NT2/D1 (cell line): ENCODE measurements at regions not wholly inside any gene's neighbourhood (a gene's known extent, or its start where the extent isn't known, plus 50 kb on each side); places are given as distances from the start of the nearest gene placed in this dataset.
"Not testable (repeated sequence)": the region's sequence is repeated elsewhere in the genome, so short reads cannot be mapped to it uniquely, and the experiment has no call there.

Experiments
- DNase-seq: peaks from one replicate; pipeline ENCODE4 v3.0.0-alpha.2; 2011; ENCODE audit warnings: low read depth, low spot score
- H3K27me3 ChIP-seq: 2 replicates; pipeline ENCODE4 v1.6.0; 2011; ENCODE audit warnings: mild to moderate bottlenecking; ENCODE audit not compliant: insufficient read length, insufficient read depth
- H3K36me3 ChIP-seq: 2 replicates; pipeline ENCODE4 v1.6.1; 2011; ENCODE audit warnings: mild to moderate bottlenecking, low read length, mixed read lengths; ENCODE audit not compliant: insufficient read depth, insufficient read length
- H3K4me1 ChIP-seq: 2 replicates; pipeline ENCODE4 v1.5.1; 2011; ENCODE audit not compliant: insufficient read depth, insufficient read length
- H3K4me3 ChIP-seq: 2 replicates; pipeline ENCODE4 v1.5.1; 2011; ENCODE audit warnings: low read depth; ENCODE audit not compliant: insufficient read length
- H3K9ac ChIP-seq: 2 replicates; pipeline ENCODE4 v1.6.0; 2011; ENCODE audit warnings: low read depth; ENCODE audit not compliant: insufficient read length
- H3K9me3 ChIP-seq: 2 replicates; pipeline ENCODE4 v1.5.1; 2011; ENCODE audit warnings: mild to moderate bottlenecking, low read length; ENCODE audit not compliant: insufficient read depth
- SUZ12 ChIP-seq: IDR thresholded peaks from 2 replicates; pipeline ENCODE4 v1.6.1; 2011; ENCODE audit not compliant: insufficient read length, insufficient read depth; ENCODE audit errors: extremely low read depth
- YY1 ChIP-seq: IDR thresholded peaks from 2 replicates; pipeline ENCODE4 v1.6.1; 2011; ENCODE audit not compliant: insufficient read length, insufficient read depth
- ZNF274 ChIP-seq: IDR thresholded peaks from 2 replicates; pipeline ENCODE4 v1.6.1; 2011; ENCODE audit warnings: mild to moderate bottlenecking, low read depth, low read length

DNA sequence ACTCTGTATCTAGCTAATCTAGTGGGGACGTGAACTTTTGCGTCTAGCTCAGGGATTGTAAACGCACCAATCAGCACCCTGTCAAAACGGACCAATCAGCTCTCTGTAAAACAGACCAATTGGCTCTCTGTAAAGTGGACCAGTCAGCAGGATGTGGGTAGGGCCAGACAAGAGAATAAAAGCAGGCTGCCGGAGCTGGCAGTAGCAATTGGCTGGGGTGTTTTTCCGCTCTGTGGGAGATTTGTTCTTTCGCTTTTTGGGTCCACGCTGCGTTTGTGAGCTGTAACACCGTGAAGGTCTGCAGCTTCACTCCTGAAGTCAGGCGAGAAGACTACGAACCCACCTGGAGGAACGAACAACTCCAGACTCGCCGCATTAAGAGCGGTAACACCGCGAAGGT is 76.5 kb downstream of the SPRING1 start:
- no peaks in the 10 kb centered on the region for H3K9me3 ChIP-seq
- no peak for TF ChIP-seq SUZ12
- TF ChIP-seq YY1, result no peak
- TF ChIP-seq ZNF274, result no peak
- no peak overlapping the region for H3K9ac ChIP-seq
- H3K4me3 ChIP-seq, result no peak overlapping the region
- peaks cover 7% of the 10 kb centered on the region for H3K27me3 ChIP-seq
- peaks cover 7% of the 10 kb centered on the region for H3K4me1 ChIP-seq
- DNase-seq, result no peak
- H3K36me3 ChIP-seq, result no peaks in the 10 kb centered on the region

- not testable (repeated sequence) for H3K36me3 ChIP-seq, H3K4me1 ChIP-seq, DNase-seq, H3K27me3 ChIP-seq, H3K9ac ChIP-seq, H3K9me3 ChIP-seq, H3K4me3 ChIP-seq
Observed at GRCh38 chr12:116660740-116661139, 77.1 kb downstream of the SPRING1 start.

DNA sequence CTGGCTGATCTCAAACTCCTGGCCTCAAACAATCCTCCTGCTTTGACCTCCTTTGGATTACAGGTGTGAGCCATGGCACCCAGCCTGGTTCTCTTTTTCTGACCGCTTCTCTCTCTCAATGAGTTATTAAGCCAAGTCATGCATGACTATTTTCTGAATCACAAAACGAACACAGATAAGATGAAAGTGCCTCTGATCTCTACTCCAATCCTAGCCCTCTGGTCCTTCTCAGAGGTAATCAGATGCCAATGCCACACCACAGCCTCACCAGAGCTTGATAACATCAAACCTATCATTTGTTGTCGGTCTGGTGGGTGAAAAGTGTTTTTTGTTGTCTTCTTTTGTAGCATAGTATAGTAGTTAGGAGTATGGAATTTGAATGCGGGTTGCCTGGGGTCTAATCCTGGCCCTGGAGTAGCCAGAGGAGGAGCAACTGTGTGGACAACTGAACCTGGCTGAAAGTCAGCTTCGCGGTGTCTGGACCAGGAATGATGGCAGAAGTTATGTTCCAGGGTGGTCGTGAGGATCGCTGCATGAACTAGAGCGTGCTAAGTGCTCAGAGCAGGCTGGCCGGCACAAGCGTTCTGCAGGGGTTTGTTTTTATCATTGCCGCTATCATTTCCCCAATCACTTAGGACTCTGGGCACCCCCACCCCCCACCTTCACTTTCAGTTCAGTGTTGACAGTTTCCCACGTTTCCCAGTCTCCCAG is 77.9 kb downstream of the SPRING1 start:
- no peaks in the 10 kb centered on the region for H3K36me3 ChIP-seq
- H3K4me1 ChIP-seq, result peaks cover 4% of the 10 kb centered on the region
- H3K9me3 ChIP-seq, result no peaks in the 10 kb centered on the region
- no peak overlapping the region for H3K9ac ChIP-seq
- no peak for DNase-seq
- peaks cover 7% of the 10 kb centered on the region for H3K27me3 ChIP-seq
- no peak for TF ChIP-seq ZNF274
- TF ChIP-seq YY1, result no peak
- TF ChIP-seq SUZ12, result no peak
- H3K4me3 ChIP-seq, result no peak overlapping the region

DNA sequence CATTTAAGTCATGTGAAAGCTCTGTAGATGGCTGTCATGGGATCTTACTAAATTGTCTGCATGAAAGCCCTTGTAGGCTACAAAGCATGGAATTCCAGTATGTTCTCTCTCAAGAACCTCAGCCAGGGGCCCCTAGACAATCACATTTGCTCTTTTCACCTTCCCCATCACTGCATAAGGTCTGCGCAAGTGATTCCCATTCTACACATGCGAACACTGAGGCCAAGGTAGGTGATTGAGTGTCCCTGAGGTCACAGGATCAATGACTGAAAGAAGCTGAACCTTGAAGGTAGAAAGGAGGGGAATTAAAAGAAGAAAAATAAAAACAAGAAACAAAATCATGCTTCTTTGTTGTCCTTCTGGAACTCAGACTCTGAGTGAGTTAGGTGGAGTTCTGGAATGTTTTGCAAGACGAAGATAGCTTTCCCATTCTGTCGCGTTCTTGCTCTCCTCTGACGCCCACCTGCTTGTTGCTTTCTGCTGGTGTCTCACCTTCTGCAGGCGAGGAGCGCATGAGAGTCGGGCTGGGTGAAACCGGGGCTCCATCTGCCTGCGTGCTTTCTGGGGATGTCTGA is 79.9 kb downstream of the SPRING1 start:
- Histone ChIP-seq H3K27me3 (peaks cover 4% of the 10 kb centered on the region), H3K4me3 (no peak overlapping the region), H3K4me1 (peaks cover 4% of the 10 kb centered on the region), H3K9ac (no peak overlapping the region), H3K36me3 (no peaks in the 10 kb centered on the region), H3K9me3 (peaks cover 5% of the 10 kb centered on the region)
- DNase-seq, result no peak
- TF ChIP-seq SUZ12, result no peak
- TF ChIP-seq YY1, result no peak
- TF ChIP-seq ZNF274, result no peak

GRCh38 chr12:116656306-116656705 is 81.6 kb downstream of the SPRING1 start:
- H3K36me3 ChIP-seq, result no peaks in the 10 kb centered on the region
- H3K4me1 ChIP-seq, result no peaks in the 10 kb centered on the region
- H3K27me3 ChIP-seq, result no peaks in the 10 kb centered on the region
- DNase-seq, result no peak
- no peak for TF ChIP-seq YY1
- no peak for TF ChIP-seq SUZ12
- TF ChIP-seq ZNF274, result no peak
- H3K9me3 ChIP-seq, result peaks cover 12% of the 10 kb centered on the region
- H3K9ac ChIP-seq, result no peak overlapping the region
- no peak overlapping the region for H3K4me3 ChIP-seq

GRCh38 chr12:116654226-116654743 is 83.6 kb downstream of the SPRING1 start:
- no peaks in the 10 kb centered on the region for H3K36me3 ChIP-seq
- peaks cover 12% of the 10 kb centered on the region for H3K9me3 ChIP-seq
- no peak overlapping the region for H3K4me3 ChIP-seq
- H3K4me1 ChIP-seq, result no peaks in the 10 kb centered on the region
- no peaks in the 10 kb centered on the region for H3K27me3 ChIP-seq
- H3K9ac ChIP-seq, result no peak overlapping the region
- TF ChIP-seq YY1, result no peak
- no peak for DNase-seq

DNA sequence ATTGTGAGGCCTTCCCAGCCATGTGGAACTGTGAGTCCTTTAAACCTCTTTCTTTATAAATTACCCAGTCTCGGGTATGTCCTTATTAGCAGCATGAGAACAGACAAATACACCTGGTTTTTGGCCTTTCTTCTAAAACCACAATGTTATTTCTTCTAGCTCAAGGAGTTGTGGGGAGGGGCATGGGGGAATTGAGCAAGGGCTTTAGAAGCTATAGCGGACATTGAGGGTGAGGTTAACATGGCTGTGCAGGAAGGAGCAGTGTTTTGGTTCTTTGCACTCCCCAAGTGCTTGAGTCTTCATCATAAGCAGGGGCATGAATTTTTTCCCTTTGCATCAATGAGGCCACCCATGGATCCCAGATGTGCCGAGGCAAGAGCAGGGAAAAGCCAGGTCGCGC is 86.8 kb downstream of the SPRING1 start:
- H3K9ac ChIP-seq, result no peak overlapping the region
- no peaks in the 10 kb centered on the region for H3K27me3 ChIP-seq
- H3K4me3 ChIP-seq, result no peak overlapping the region
- H3K36me3 ChIP-seq, result no peaks in the 10 kb centered on the region
- DNase-seq, result no peak
- H3K4me1 ChIP-seq, result peaks cover 4% of the 10 kb centered on the region
- peaks cover 12% of the 10 kb centered on the region for H3K9me3 ChIP-seq
- TF ChIP-seq YY1 (no peak), SUZ12 (no peak), ZNF274 (no peak)
